Skeletal muscle tissue (tissue), 3 donors: ENCODE measurements at regions not wholly inside any gene's neighbourhood (a gene's known extent, or its start where the extent isn't known, plus 50 kb on each side); places are given as distances from the start of the nearest gene placed in this dataset.

Experiments
- H3K27ac ChIP-seq: one replicate; pipeline ENCODE4 v1.7.0; 2013; ENCODE audit warnings: mild to moderate bottlenecking, low read depth, low read length, inconsistent platforms
- H3K27me3 ChIP-seq, 3 donors: one replicate each; pipeline ENCODE4 v1.7.0; 2013; ENCODE audit warnings: low read length in 3 of 3; ENCODE audit not compliant: control insufficient read depth in 3 of 3, insufficient read depth in 3 of 3
- H3K36me3 ChIP-seq, 3 donors: one replicate each; pipeline ENCODE4 v1.7.0; 2013; ENCODE audit warnings: low read length in 3 of 3; ENCODE audit not compliant: control insufficient read depth in 3 of 3, insufficient read depth in 3 of 3
- H3K4me1 ChIP-seq, 3 donors: one replicate each; pipeline ENCODE4 v1.7.0; 2013; ENCODE audit warnings: low read length in 3 of 3, mild to moderate bottlenecking in 3 of 3; ENCODE audit not compliant: control insufficient read depth in 3 of 3, insufficient read depth in 3 of 3
- H3K4me3 ChIP-seq, 3 donors: one replicate each; pipeline ENCODE4 v1.7.0; 2013; ENCODE audit warnings: low read length in 3 of 3
- H3K9ac ChIP-seq, 3 donors: one replicate each; pipeline ENCODE4 v1.7.0; 2013; ENCODE audit warnings: low read length in 3 of 3, mild to moderate bottlenecking in 3 of 3, moderate library complexity in 2 of 3, low read depth in 1 of 3
- H3K9me3 ChIP-seq, 3 donors: one replicate each; pipeline ENCODE4 v1.7.0; 2013; ENCODE audit warnings: low read length in 3 of 3; ENCODE audit not compliant: control insufficient read depth in 3 of 3
- donor health status: Osteomylitis.

- Histone ChIP-seq H3K4me3 (no peak overlapping the region), H3K36me3 (no peaks in the 10 kb centered on the region), H3K4me1 (no peaks in the 10 kb centered on the region), H3K9me3 (no peaks in the 10 kb centered on the region), H3K27me3 (no peaks in the 10 kb centered on the region), H3K27ac (no peak overlapping the region), H3K9ac (no peak overlapping the region)
Observed at GRCh38 chr13:34467450-34468083, 474.5 kb upstream of the NBEA start.

GRCh38 chr13:34469196-34469986 is 472.7 kb upstream of the NBEA start:
- Histone ChIP-seq H3K27me3 (no peaks in the 10 kb centered on the region), H3K27ac (no peak overlapping the region), H3K4me3 (no peak overlapping the region), H3K9ac (no peak overlapping the region), H3K36me3 (no peaks in the 10 kb centered on the region), H3K9me3 (no peaks in the 10 kb centered on the region), H3K4me1 (no peaks in the 10 kb centered on the region)

- H3K4me3 ChIP-seq: no peak overlapping the region
- no peaks in the 10 kb centered on the region for H3K9me3 ChIP-seq
- H3K4me1 ChIP-seq: no peaks in the 10 kb centered on the region
- H3K36me3 ChIP-seq: no peaks in the 10 kb centered on the region
- H3K9ac ChIP-seq: no peak overlapping the region
- no peak overlapping the region for H3K27ac ChIP-seq
- no peaks in the 10 kb centered on the region for H3K27me3 ChIP-seq
Observed at GRCh38 chr13:34474187-34474868, 467.7 kb upstream of the NBEA start.

GRCh38 chr13:34478376-34478775 is 463.7 kb upstream of the NBEA start:
- Histone ChIP-seq H3K9ac (no peak overlapping the region), H3K4me3 (no peak overlapping the region), H3K36me3 (no peaks in the 10 kb centered on the region), H3K27me3 (no peaks in the 10 kb centered on the region), H3K27ac (no peak overlapping the region), H3K4me1 (no peaks in the 10 kb centered on the region), H3K9me3 (no peaks in the 10 kb centered on the region)

DNA sequence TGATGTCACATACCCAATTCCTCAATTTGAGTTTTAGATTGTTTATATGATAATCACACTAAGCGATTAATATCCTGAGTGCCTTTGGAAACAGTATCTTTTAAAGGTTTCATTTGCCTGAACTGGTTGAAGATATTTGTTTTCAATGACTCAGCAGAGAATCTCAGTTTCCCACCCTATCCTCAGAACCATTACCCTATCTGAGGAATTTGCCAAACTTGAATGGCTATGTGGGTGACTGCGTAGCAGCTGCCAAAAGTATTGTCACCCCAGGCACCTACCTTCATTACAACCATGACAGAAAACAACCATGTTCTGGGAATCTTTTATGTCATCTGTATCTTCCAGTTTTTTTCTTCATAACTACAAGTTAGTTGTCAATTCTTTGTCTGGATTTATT is 440.1 kb upstream of the NBEA start:
- Histone ChIP-seq H3K9me3 (no peaks in the 10 kb centered on the region), H3K9ac (no peak overlapping the region), H3K4me3 (no peak overlapping the region), H3K27me3 (no peaks in the 10 kb centered on the region), H3K27ac (no peak overlapping the region), H3K36me3 (no peaks in the 10 kb centered on the region), H3K4me1 (no peaks in the 10 kb centered on the region)

- no peaks in the 10 kb centered on the region for H3K9me3 ChIP-seq
- no peak overlapping the region for H3K9ac ChIP-seq
- no peaks in the 10 kb centered on the region for H3K4me1 ChIP-seq
- no peaks in the 10 kb centered on the region for H3K36me3 ChIP-seq
- H3K4me3 ChIP-seq: no peak overlapping the region
- H3K27ac ChIP-seq: no peak overlapping the region
- H3K27me3 ChIP-seq: no peaks in the 10 kb centered on the region
Observed at GRCh38 chr13:34502621-34503020, 439.4 kb upstream of the NBEA start.

- no peaks in the 10 kb centered on the region for H3K27me3 ChIP-seq
- no peaks in the 10 kb centered on the region for H3K36me3 ChIP-seq
- H3K4me3 ChIP-seq: no peak overlapping the region
- no peaks in the 10 kb centered on the region for H3K9me3 ChIP-seq
- no peaks in the 10 kb centered on the region for H3K4me1 ChIP-seq
- H3K27ac ChIP-seq: no peak overlapping the region
- H3K9ac ChIP-seq: no peak overlapping the region
Observed at GRCh38 chr13:34506796-34507195, 435.3 kb upstream of the NBEA start.

- H3K4me1 ChIP-seq: no peaks in the 10 kb centered on the region
- H3K9ac ChIP-seq: no peak overlapping the region
- no peaks in the 10 kb centered on the region for H3K9me3 ChIP-seq
- no peak overlapping the region for H3K4me3 ChIP-seq
- H3K36me3 ChIP-seq: no peaks in the 10 kb centered on the region
- H3K27me3 ChIP-seq: no peaks in the 10 kb centered on the region
- H3K27ac ChIP-seq: no peak overlapping the region
Observed at GRCh38 chr13:34507630-34508029, 434.4 kb upstream of the NBEA start.

- no peaks in the 10 kb centered on the region for H3K36me3 ChIP-seq
- no peaks in the 10 kb centered on the region for H3K4me1 ChIP-seq
- no peak overlapping the region for H3K9ac ChIP-seq
- no peak overlapping the region for H3K27ac ChIP-seq
- H3K9me3 ChIP-seq: no peaks in the 10 kb centered on the region
- no peak overlapping the region for H3K4me3 ChIP-seq
- H3K27me3 ChIP-seq: no peaks in the 10 kb centered on the region
Observed at GRCh38 chr13:34512817-34513216, 429.3 kb upstream of the NBEA start.

DNA sequence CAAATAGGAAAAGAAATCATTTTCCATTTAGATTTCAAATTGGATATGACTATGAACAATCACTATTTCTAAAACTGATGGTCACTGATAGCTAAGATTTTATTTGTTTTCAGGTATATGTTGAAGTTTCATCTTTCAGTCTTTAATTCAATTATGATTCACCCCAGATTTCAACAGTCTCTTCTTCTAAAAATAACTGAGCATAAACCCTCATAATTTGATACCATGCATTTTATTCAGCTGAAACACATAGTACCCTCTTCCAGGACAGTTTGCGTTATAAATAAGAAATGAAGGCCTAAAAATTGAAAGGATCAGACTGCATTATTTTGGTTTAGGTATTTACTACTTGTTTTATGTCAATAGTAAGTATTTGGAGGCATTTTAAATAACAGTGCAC is 428.5 kb upstream of the NBEA start:
- no peak overlapping the region for H3K9ac ChIP-seq
- no peak overlapping the region for H3K4me3 ChIP-seq
- H3K36me3 ChIP-seq: no peaks in the 10 kb centered on the region
- no peaks in the 10 kb centered on the region for H3K27me3 ChIP-seq
- no peaks in the 10 kb centered on the region for H3K4me1 ChIP-seq
- H3K27ac ChIP-seq: no peak overlapping the region
- H3K9me3 ChIP-seq: no peaks in the 10 kb centered on the region
